SK-N-SH (cell line): ENCODE measurements at regions not wholly inside any gene's neighbourhood (a gene's known extent, or its start where the extent isn't known, plus 50 kb on each side); places are given as distances from the start of the nearest gene placed in this dataset.

Experiments used
- CTCF ChIA-PET: fragments of 300-600, 350-600 bp; formaldehyde crosslinking; extraction: SDS; loops from one replicate; lab custom pipeline; 2021; lab: Yijun Ruan, JAX
- POLR2A ChIA-PET: fragments of 350-600 bp; sonication (Branson Sonifier 250); formaldehyde crosslinking; extraction: SDS; loops from one replicate; lab custom pipeline; 2020; ENCODE audit warnings: antibody characterized with exemption, inconsistent platforms; lab: Yijun Ruan, JAX
- DNase-seq: peaks from one replicate; pipeline ENCODE4 v3.0.0; 2012
- H2AFZ ChIP-seq: fragments of 200-600 bp; sonication (generic); 2 replicates; pipeline ENCODE4 v1.8.1; 2016; ENCODE audit warnings: antibody characterized with exemption, mild to moderate bottlenecking, low read depth
- H3F3A ChIP-seq: fragments of 200-600 bp; sonication (generic); replicated peaks from 2 replicates; pipeline ENCODE3; 2016; ENCODE audit warnings: antibody characterized with exemption, mild to moderate bottlenecking; ENCODE audit not compliant: insufficient read depth
- H3K27ac ChIP-seq, 2 experiments: fragments of 200-500 bp in 1 of 2; fragments of 200-600 bp in 1 of 2; sonication (Bioruptor generic) in 1 of 2; sonication (generic), shearing (Covaris generic) in 1 of 2; 2 replicates each; pipeline versions ENCODE4 v1.5.1 to v1.6.1; 2014 to 2016; ENCODE audit warnings: low read depth in 2 of 2, inconsistent platforms in 1 of 2, low read length in 1 of 2, mild to moderate bottlenecking in 1 of 2, mixed read lengths in 1 of 2
- H3K27me3 ChIP-seq: fragments of 200-600 bp; sonication (generic), shearing (Covaris generic); 2 replicates; pipeline ENCODE4 v1.6.1; 2016; ENCODE audit warnings: mixed run types; ENCODE audit not compliant: insufficient read depth
- H3K36me3 ChIP-seq, 2 experiments: fragments of 200-500 bp in 1 of 2; fragments of 200-600 bp in 1 of 2; sonication (Bioruptor generic) in 1 of 2; sonication (generic) in 1 of 2; replicated peaks in 1 of 2; 2 replicates each; pipeline versions ENCODE3 to v1.5.1; 2014 to 2016; ENCODE audit warnings: low read length in 1 of 2, mild to moderate bottlenecking in 1 of 2; ENCODE audit not compliant: insufficient read depth in 2 of 2, control insufficient read depth in 1 of 2
- H3K4me1 ChIP-seq, 2 experiments: fragments of 200-500 bp in 1 of 2; fragments of 200-600 bp in 1 of 2; sonication (Bioruptor generic) in 1 of 2; sonication (generic), shearing (Covaris generic) in 1 of 2; 2 replicates each; pipeline versions ENCODE4 v1.5.1 to v1.6.1; 2014 to 2016; ENCODE audit warnings: low read depth in 1 of 2, low read length in 1 of 2, mixed run types in 1 of 2; ENCODE audit not compliant: insufficient read depth in 2 of 2, control insufficient read depth in 1 of 2
- H3K4me2 ChIP-seq: fragments of 200-600 bp; sonication (generic), shearing (Covaris generic); 2 replicates; pipeline ENCODE4 v1.6.1; 2017; ENCODE audit warnings: mixed run types
- H3K4me3 ChIP-seq, 2 experiments: fragments of 200-500 bp in 1 of 2; fragments of 200-600 bp in 1 of 2; sonication (Bioruptor generic) in 1 of 2; sonication (generic), shearing (Covaris generic) in 1 of 2; 2 replicates each; pipeline versions ENCODE4 v1.5.1 to v1.8.1; 2014 to 2016; ENCODE audit warnings: low read depth in 2 of 2, inconsistent platforms in 1 of 2, low read length in 1 of 2, mild to moderate bottlenecking in 1 of 2, mixed read lengths in 1 of 2, moderate library complexity in 1 of 2
- H3K79me2 ChIP-seq: fragments of 200-600 bp; sonication (generic); 2 replicates; pipeline ENCODE4 v1.8.1; 2017; ENCODE audit warnings: mild to moderate bottlenecking; ENCODE audit not compliant: insufficient read depth
- H3K9ac ChIP-seq: fragments of 200-600 bp; sonication (generic); 2 replicates; pipeline ENCODE4 v1.6.1; 2017; ENCODE audit warnings: mixed run types
- H3K9me2 ChIP-seq: fragments of 200-600 bp; sonication (generic); 2 replicates; pipeline ENCODE4 v1.6.1; 2017; ENCODE audit warnings: mixed run types
- H3K9me3 ChIP-seq: fragments of 200-600 bp; sonication (generic); 2 replicates; pipeline ENCODE4 v1.6.1; 2017; ENCODE audit warnings: mixed run types, mild to moderate bottlenecking, moderate library complexity
- H4K20me1 ChIP-seq: fragments of 200-600 bp; sonication (generic); 2 replicates; pipeline ENCODE4 v1.6.1; 2017; ENCODE audit warnings: mild to moderate bottlenecking, mixed run types; ENCODE audit not compliant: insufficient read depth
- CTCF ChIP-seq: fragments of 200-600 bp; sonication (generic); IDR thresholded peaks from 2 replicates; pipeline ENCODE4 v1.6.1; 2017; ENCODE audit warnings: antibody characterized with exemption, mild to moderate bottlenecking, moderate library complexity
- ELF1 ChIP-seq: IDR thresholded peaks from 2 replicates; pipeline ENCODE4 v1.4.0; 2012
- EP300 ChIP-seq, 2 experiments: IDR thresholded peaks; 2 replicates each; pipeline versions ENCODE4 v1.4.0 to v1.6.1; 2012; ENCODE audit warnings: borderline replicate concordance in 1 of 2, low read depth in 1 of 2, low read length in 1 of 2
- EZH2phosphoT487 ChIP-seq: fragments of 200-600 bp; sonication (generic); IDR thresholded peaks from 2 replicates; pipeline ENCODE4 v1.6.1; 2017; ENCODE audit warnings: low read depth, mixed run types, mild to moderate bottlenecking, antibody characterized with exemption, moderate library complexity, borderline replicate concordance
- FOSL2 ChIP-seq: IDR thresholded peaks from 2 replicates; pipeline ENCODE4 v1.4.0; 2012; ENCODE audit warnings: low read depth, mild to moderate bottlenecking, moderate library complexity, borderline replicate concordance
- FOXJ3 ChIP-seq: sonication (generic); formaldehyde crosslinking; IDR thresholded peaks from 2 replicates; pipeline ENCODE4 v1.5.1; 2020; ENCODE audit warnings: mild to moderate bottlenecking, missing genetic modification reagents
- FOXM1 ChIP-seq: IDR thresholded peaks from 2 replicates; pipeline ENCODE4 v1.4.0; 2012; ENCODE audit warnings: low read depth, mild to moderate bottlenecking
- IRF3 ChIP-seq: fragments of 150-350 bp; IDR thresholded peaks from 2 replicates; pipeline ENCODE4 v1.6.1; 2016; ENCODE audit warnings: mild to moderate bottlenecking, low read depth, low read length
- JUND ChIP-seq: IDR thresholded peaks from 2 replicates; pipeline ENCODE4 v1.4.0; 2012
- NFIC ChIP-seq: IDR thresholded peaks from 2 replicates; pipeline ENCODE4 v1.4.0; 2012; ENCODE audit warnings: borderline replicate concordance
- REST ChIP-seq: IDR thresholded peaks from 2 replicates; pipeline ENCODE4 v1.6.1; 2012; ENCODE audit warnings: mild to moderate bottlenecking, low read depth, low read length, moderate library complexity
- RXRA ChIP-seq: IDR thresholded peaks from 2 replicates; pipeline ENCODE4 v1.4.0; 2012; ENCODE audit warnings: low read depth, mild to moderate bottlenecking, borderline replicate concordance
- SIN3A ChIP-seq: IDR thresholded peaks from 2 replicates; pipeline ENCODE4 v1.6.1; 2012; ENCODE audit warnings: low read depth, mild to moderate bottlenecking, low read length, moderate library complexity, borderline replicate concordance
- SMC3 ChIP-seq: IDR thresholded peaks from 2 replicates; pipeline ENCODE4 v1.6.1; 2012; ENCODE audit warnings: low read depth, low read length, improper control_type of control experiment
- TAF1 ChIP-seq: IDR thresholded peaks from 2 replicates; pipeline ENCODE4 v1.6.1; 2012; ENCODE audit warnings: low read depth, mild to moderate bottlenecking, low read length, moderate library complexity, borderline replicate concordance
- TCF12 ChIP-seq: IDR thresholded peaks from 2 replicates; pipeline ENCODE4 v1.4.0; 2012
- TEAD4 ChIP-seq: IDR thresholded peaks from 2 replicates; pipeline ENCODE4 v1.4.0; 2012; ENCODE audit warnings: mild to moderate bottlenecking, borderline replicate concordance; ENCODE audit not compliant: insufficient read depth
- USF2 ChIP-seq: fragments of 150-350 bp; IDR thresholded peaks from 2 replicates; pipeline ENCODE4 v1.6.1; 2017; ENCODE audit warnings: antibody characterized with exemption, low read length, low read depth, borderline replicate concordance
- WGBS: methylation state at CpG from one replicate; pipeline ENCODE4 v1.1.6; 2017; ENCODE audit warnings: low lambda C conversion rate; 5-methylcytosine and 5-hydroxymethylcytosine counted together
- TF ChIP-seq, protein P1 (sequence below): IDR thresholded peaks from 2 replicates; pipeline ENCODE4; 2012
- TF ChIP-seq, protein P2 (sequence below): IDR thresholded peaks from 2 replicates; pipeline ENCODE4 v1.4.0; 2012; ENCODE audit warnings: low read depth, borderline replicate concordance

- TF ChIP-seq IRF3 (no peak), TEAD4 (no peak), RXRA (no peak), ELF1 (no peak), JUND (peak; percentile 77), FOXM1 (no peak), EP300 (IDR thresholded peaks at IDR 0.05; ENCODE audit: borderline replicate concordance in 1 of 2, low read depth in 1 of 2, low read length in 1 of 2) (peak; percentile 65 to 66; a peak in 3 of 4 replicates), SIN3A (peak; percentile 36; the same call in 1 of the 2 replicates), FOXJ3 (CRISPR knock-in tag) (no peak), SMC3 (no peak), CTCF (no peak), NFIC (peak; percentile 53), TCF12 (peak; percentile 80), TAF1 (no peak), FOSL2 (peak; percentile 77; the same call in 1 of the 2 replicates)
- TF ChIP-seq, protein P1, sequence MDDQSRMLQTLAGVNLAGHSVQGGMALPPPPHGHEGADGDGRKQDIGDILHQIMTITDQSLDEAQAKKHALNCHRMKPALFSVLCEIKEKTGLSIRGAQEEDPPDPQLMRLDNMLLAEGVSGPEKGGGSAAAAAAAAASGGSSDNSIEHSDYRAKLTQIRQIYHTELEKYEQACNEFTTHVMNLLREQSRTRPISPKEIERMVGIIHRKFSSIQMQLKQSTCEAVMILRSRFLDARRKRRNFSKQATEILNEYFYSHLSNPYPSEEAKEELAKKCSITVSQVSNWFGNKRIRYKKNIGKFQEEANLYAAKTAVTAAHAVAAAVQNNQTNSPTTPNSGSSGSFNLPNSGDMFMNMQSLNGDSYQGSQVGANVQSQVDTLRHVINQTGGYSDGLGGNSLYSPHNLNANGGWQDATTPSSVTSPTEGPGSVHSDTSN: peak; percentile 93
- TF ChIP-seq, protein P2, sequence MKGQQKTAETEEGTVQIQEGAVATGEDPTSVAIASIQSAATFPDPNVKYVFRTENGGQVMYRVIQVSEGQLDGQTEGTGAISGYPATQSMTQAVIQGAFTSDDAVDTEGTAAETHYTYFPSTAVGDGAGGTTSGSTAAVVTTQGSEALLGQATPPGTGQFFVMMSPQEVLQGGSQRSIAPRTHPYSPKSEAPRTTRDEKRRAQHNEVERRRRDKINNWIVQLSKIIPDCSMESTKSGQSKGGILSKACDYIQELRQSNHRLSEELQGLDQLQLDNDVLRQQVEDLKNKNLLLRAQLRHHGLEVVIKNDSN: no peak
These were observed 105.6 kb downstream of the SLC25A47 start (continued) for GRCh38 chr14:100428727-100429126.

GRCh38 chr14:100429537-100429936 is 106.4 kb downstream of the SLC25A47 start:
- H3K9ac ChIP-seq: no peak overlapping the region
- POLR2A ChIA-PET: no interaction called here
- 100% methylated on average over 2 of the region's 3 CpGs for WGBS

More at GRCh38 chr14:100429537-100429936, 106.4 kb downstream of the SLC25A47 start:
- no peak overlapping the region for H2AFZ ChIP-seq
- H3K27me3 ChIP-seq: no peaks in the 10 kb centered on the region
- no peaks in the 10 kb centered on the region for H4K20me1 ChIP-seq
- H3F3A ChIP-seq: no peaks in the 10 kb centered on the region
- peak overlapping the region; percentile 45 for H3K4me2 ChIP-seq
- H3K4me3 ChIP-seq: no peak overlapping the region
- peaks cover 13 to 48% of the 10 kb centered on the region in 2 experiments; a peak in 3 of 4 replicates for H3K4me1 ChIP-seq
- no peaks in the 10 kb centered on the region for H3K36me3 ChIP-seq
- H3K27ac ChIP-seq: peak overlapping the region; percentile 76 to 100; a peak in 3 of 4 replicates
- CTCF ChIA-PET: interaction anchor here (0.7 to 16.1 kb wide), 4 partner anchors 10 to 110 kb away, joined by 3 to 310 read pairs (median 76); no protein-coding TSS in a partner anchor
- H3K79me2 ChIP-seq: peaks cover 4% of the 10 kb centered on the region; the same call in 1 of the 2 replicates
- no peak for DNase-seq
- TF ChIP-seq FOXM1 (no peak), REST (no peak), NFIC (no peak), USF2 (no peak), EZH2phosphoT487 (no peak)
- TF ChIP-seq, all 33 proteins: peak for 0
- no peaks in the 10 kb centered on the region for H3K9me3 ChIP-seq
- no peaks in the 10 kb centered on the region for H3K9me2 ChIP-seq
